GM23338 (cell line): ENCODE measurements at regions not wholly inside any gene's neighbourhood (a gene's known extent, or its start where the extent isn't known, plus 50 kb on each side); places are given as distances from the start of the nearest gene placed in this dataset.

ENCODE experiments used
- ATAC-seq: fragments of 200-7000 bp; cut with Tn5 transposase; 3 replicates; pipeline ENCODE4 v1.9.1; 2020
- DNase-seq: peaks from one replicate; pipeline ENCODE4 v3.0.0-alpha.2; 2015; ENCODE audit warnings: low spot score
- H2AFZ ChIP-seq: fragments of 200-600 bp; sonication (generic); 2 replicates; pipeline ENCODE4 v1.8.0; 2016; ENCODE audit warnings: antibody characterized with exemption, mild to moderate bottlenecking, moderate library complexity
- H3F3A ChIP-seq: fragments of 200-600 bp; sonication (generic); replicated peaks from 2 replicates; pipeline ENCODE4 v1.8.0; 2017; ENCODE audit warnings: antibody characterized with exemption, mixed run types, low read depth
- H3K27ac ChIP-seq: fragments of 200-600 bp; sonication (generic); 2 replicates; pipeline ENCODE4 v1.6.1; 2016; ENCODE audit warnings: low read depth
- H3K27me3 ChIP-seq: fragments of 200-600 bp; sonication (generic); 2 replicates; pipeline ENCODE4 v1.8.0; 2016; ENCODE audit warnings: mild to moderate bottlenecking, mixed run types, moderate library complexity; ENCODE audit not compliant: insufficient read depth
- H3K36me3 ChIP-seq: fragments of 200-600 bp; sonication (generic); 2 replicates; pipeline ENCODE4 v1.8.0; 2016; ENCODE audit warnings: mild to moderate bottlenecking; ENCODE audit not compliant: insufficient read depth
- H3K4me1 ChIP-seq: fragments of 200-600 bp; sonication (generic); 2 replicates; pipeline ENCODE4 v1.8.0; 2016; ENCODE audit warnings: mild to moderate bottlenecking, moderate library complexity; ENCODE audit not compliant: insufficient read depth
- H3K4me2 ChIP-seq: fragments of 200-600 bp; sonication (generic); 2 replicates; pipeline ENCODE4 v1.7.1; 2017; ENCODE audit warnings: mixed run types
- H3K4me3 ChIP-seq: fragments of 200-600 bp; sonication (generic); 2 replicates; pipeline ENCODE4 v1.6.1; 2016; ENCODE audit warnings: mixed run types
- H3K79me2 ChIP-seq: fragments of 200-600 bp; sonication (generic); replicated peaks from 2 replicates; pipeline ENCODE4 v1.8.0; 2017; ENCODE audit warnings: mild to moderate bottlenecking; ENCODE audit not compliant: insufficient read depth
- H3K9me2 ChIP-seq: fragments of 200-600 bp; sonication (generic); 2 replicates; pipeline ENCODE4 v1.8.0; 2017; ENCODE audit not compliant: insufficient read depth
- H4K20me1 ChIP-seq: fragments of 200-600 bp; sonication (generic); replicated peaks from 2 replicates; pipeline ENCODE4 v1.8.0; 2017; ENCODE audit warnings: mild to moderate bottlenecking; ENCODE audit not compliant: insufficient read depth
- H3K27ac Mint-ChIP-seq: 2 replicates; pipeline ENCODE4 v1.8.0; 2020; ENCODE audit warnings: inconsistent platforms, mild to moderate bottlenecking, moderate library complexity, mixed read lengths
- H3K27me3 Mint-ChIP-seq: 3 replicates; pipeline ENCODE4 v1.8.0; 2022; ENCODE audit warnings: low read depth, mild to moderate bottlenecking, moderate library complexity, mixed read lengths, inconsistent platforms; ENCODE audit not compliant: insufficient read depth, poor library complexity
- H3K36me3 Mint-ChIP-seq: 3 replicates; pipeline ENCODE4 v1.8.0; 2021; ENCODE audit warnings: low read depth, mild to moderate bottlenecking, inconsistent platforms, moderate library complexity, mixed read lengths
- H3K4me1 Mint-ChIP-seq: 3 replicates; pipeline ENCODE4 v1.8.0; 2020; ENCODE audit warnings: mild to moderate bottlenecking, inconsistent platforms, mixed read lengths
- H3K4me3 Mint-ChIP-seq: 3 replicates; pipeline ENCODE4 v1.8.0; 2021; ENCODE audit warnings: moderate library complexity, mild to moderate bottlenecking, inconsistent platforms, mixed read lengths
- H3K9me3 Mint-ChIP-seq: 3 replicates; pipeline ENCODE4 v1.8.0; 2020; ENCODE audit warnings: moderate library complexity, mild to moderate bottlenecking, inconsistent platforms, mixed read lengths
- CREB1 ChIP-seq: fragments of 250-450 bp; sonication (Bioruptor Pico); IDR thresholded peaks from 2 replicates; pipeline ENCODE4 v1.5.0; 2020; ENCODE audit warnings: low read depth, mild to moderate bottlenecking, moderate library complexity
- EZH2phosphoT487 ChIP-seq: fragments of 200-600 bp; sonication (generic); IDR thresholded peaks from one replicate; pipeline ENCODE4 v1.8.1; 2018; ENCODE audit warnings: antibody characterized with exemption; ENCODE audit not compliant: unreplicated experiment
- JUNB ChIP-seq: IDR thresholded peaks from one replicate; pipeline ENCODE4 v1.6.1; 2016; ENCODE audit warnings: antibody characterized with exemption; ENCODE audit not compliant: unreplicated experiment
- NANOG ChIP-seq: IDR thresholded peaks from 2 replicates; pipeline ENCODE4 v1.6.1; 2016; ENCODE audit warnings: antibody characterized with exemption, borderline replicate concordance
- ZNF114 ChIP-seq: fragments of 250-450 bp; sonication (Bioruptor Pico); IDR thresholded peaks from 2 replicates; pipeline ENCODE4 v1.5.0; 2020; ENCODE audit warnings: mild to moderate bottlenecking, moderate library complexity
- ZNF331 ChIP-seq: fragments of 250-450 bp; sonication (Bioruptor Pico); IDR thresholded peaks from 2 replicates; pipeline ENCODE4 v1.5.0; 2020; ENCODE audit warnings: low read depth, mild to moderate bottlenecking, moderate library complexity
- TF ChIP-seq, protein P1 (sequence below), 2 experiments: fragments of 200-600 bp in 1 of 2; sonication (generic) in 1 of 2; conservative IDR thresholded peaks; 2 replicates each; pipeline versions ENCODE4 v1.5.1 to v1.6.1; 2016 to 2017; ENCODE audit warnings: antibody characterized with exemption in 2 of 2, low read depth in 2 of 2, mild to moderate bottlenecking in 2 of 2, moderate library complexity in 1 of 2
- TF ChIP-seq, protein P2 (sequence below): IDR thresholded peaks from 2 replicates; pipeline ENCODE4 v1.6.1; 2016; ENCODE audit warnings: antibody characterized with exemption
- TF ChIP-seq, protein P3 (sequence below): IDR thresholded peaks from one replicate; pipeline ENCODE4 v1.6.1; 2018; ENCODE audit warnings: antibody characterized with exemption; ENCODE audit not compliant: unreplicated experiment
- TF ChIP-seq, protein P4 (sequence below): fragments of 250-450 bp; sonication (Bioruptor Pico); IDR thresholded peaks from 2 replicates; pipeline ENCODE4 v1.5.0; 2020; ENCODE audit warnings: mild to moderate bottlenecking, moderate library complexity

DNA sequence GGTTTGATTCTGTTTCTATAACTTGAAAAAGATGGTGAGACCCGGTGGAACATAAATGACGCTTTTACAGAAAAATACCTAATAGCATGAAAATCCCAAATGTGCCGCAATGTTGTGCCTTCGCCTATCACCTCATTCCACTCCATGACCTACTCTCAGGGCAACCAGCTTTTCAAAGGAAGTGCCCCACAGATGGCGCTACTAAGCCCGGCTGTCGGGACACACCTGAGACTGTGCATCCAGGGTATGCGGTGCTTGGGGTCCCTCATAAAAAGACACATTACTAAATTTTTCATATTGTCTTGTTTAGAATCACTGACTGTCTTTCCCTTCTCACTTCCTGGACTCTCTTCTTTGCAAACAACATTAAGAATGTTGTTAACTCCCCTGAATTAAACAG lies 145.5 kb upstream of the RPS6KA2 start:
- H2AFZ ChIP-seq, result no peak overlapping the region
- no peak for TF ChIP-seq ZNF331 (CRISPR knock-in tag)
- TF ChIP-seq, protein P1, sequence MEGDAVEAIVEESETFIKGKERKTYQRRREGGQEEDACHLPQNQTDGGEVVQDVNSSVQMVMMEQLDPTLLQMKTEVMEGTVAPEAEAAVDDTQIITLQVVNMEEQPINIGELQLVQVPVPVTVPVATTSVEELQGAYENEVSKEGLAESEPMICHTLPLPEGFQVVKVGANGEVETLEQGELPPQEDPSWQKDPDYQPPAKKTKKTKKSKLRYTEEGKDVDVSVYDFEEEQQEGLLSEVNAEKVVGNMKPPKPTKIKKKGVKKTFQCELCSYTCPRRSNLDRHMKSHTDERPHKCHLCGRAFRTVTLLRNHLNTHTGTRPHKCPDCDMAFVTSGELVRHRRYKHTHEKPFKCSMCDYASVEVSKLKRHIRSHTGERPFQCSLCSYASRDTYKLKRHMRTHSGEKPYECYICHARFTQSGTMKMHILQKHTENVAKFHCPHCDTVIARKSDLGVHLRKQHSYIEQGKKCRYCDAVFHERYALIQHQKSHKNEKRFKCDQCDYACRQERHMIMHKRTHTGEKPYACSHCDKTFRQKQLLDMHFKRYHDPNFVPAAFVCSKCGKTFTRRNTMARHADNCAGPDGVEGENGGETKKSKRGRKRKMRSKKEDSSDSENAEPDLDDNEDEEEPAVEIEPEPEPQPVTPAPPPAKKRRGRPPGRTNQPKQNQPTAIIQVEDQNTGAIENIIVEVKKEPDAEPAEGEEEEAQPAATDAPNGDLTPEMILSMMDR (conservative IDR thresholded peaks at IDR 0.05; ENCODE audit: low read depth in 2 of 2), result peak; percentile 53 to 76
- Mint-ChIP-seq H3K4me1 (peaks cover 35% of the 10 kb centered on the region), H3K27ac (no peak overlapping the region), H3K27me3 (peaks cover 11% of the 10 kb centered on the region), H3K36me3 (0 out of 3 replicates have a peak, but pooled peaks cover 3% of the 10 kb centered on the region), H3K9me3 (peaks cover 7% of the 10 kb centered on the region; the same call in 1 of the 3 replicates), H3K4me3 (no peak overlapping the region)
- H3K4me3 ChIP-seq, result no peak overlapping the region
- H3K79me2 ChIP-seq, result no peaks in the 10 kb centered on the region
- H3K27me3 ChIP-seq, result no peaks in the 10 kb centered on the region
- no peaks in the 10 kb centered on the region for H3F3A ChIP-seq
- H4K20me1 ChIP-seq, result no peaks in the 10 kb centered on the region
- peak; percentile 69 for DNase-seq
- no peaks in the 10 kb centered on the region for H3K9me2 ChIP-seq
- no peak overlapping the region for H3K27ac ChIP-seq
- ATAC-seq, result peak; percentile 62
- H3K4me2 ChIP-seq, result no peak overlapping the region
- peaks cover 27% of the 10 kb centered on the region for H3K4me1 ChIP-seq
- no peaks in the 10 kb centered on the region for H3K36me3 ChIP-seq

DNA sequence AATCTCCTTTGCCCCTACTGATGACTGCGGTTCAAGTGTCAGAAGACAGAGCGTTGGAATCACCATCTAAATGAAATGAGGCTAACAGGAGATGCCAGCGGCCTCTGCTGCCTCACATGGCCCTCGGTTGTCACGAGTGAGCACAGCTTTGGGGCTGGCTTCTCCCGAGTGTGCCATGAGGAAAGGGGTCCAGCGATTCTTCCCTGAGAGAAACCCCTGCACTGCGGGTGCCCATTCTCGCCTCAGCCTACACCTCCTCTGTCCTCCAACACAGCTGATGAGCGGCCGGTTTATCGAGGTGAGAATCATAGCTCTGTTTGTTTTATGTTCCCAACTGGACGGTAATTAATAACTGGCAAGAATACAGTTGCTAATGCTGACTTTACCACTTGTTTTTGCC lies 144.7 kb upstream of the RPS6KA2 start:
- H3K4me2 ChIP-seq, result no peak overlapping the region
- no peaks in the 10 kb centered on the region for H3K36me3 ChIP-seq
- ATAC-seq (no peak), DNase-seq (no peak)
- Mint-ChIP-seq H3K4me1 (peaks cover 42% of the 10 kb centered on the region), H3K36me3 (0 out of 3 replicates have a peak, but pooled peaks cover 3% of the 10 kb centered on the region), H3K4me3 (no peak overlapping the region), H3K27me3 (peaks cover 13% of the 10 kb centered on the region), H3K9me3 (peaks cover 7% of the 10 kb centered on the region; the same call in 1 of the 3 replicates), H3K27ac (no peak overlapping the region)
- H4K20me1 ChIP-seq, result no peaks in the 10 kb centered on the region
- H3K27me3 ChIP-seq, result no peaks in the 10 kb centered on the region
- H2AFZ ChIP-seq, result no peak overlapping the region
- no peaks in the 10 kb centered on the region for H3K9me2 ChIP-seq
- no peak overlapping the region for H3K27ac ChIP-seq
- no peaks in the 10 kb centered on the region for H3F3A ChIP-seq
- H3K79me2 ChIP-seq, result no peaks in the 10 kb centered on the region
- H3K4me1 ChIP-seq, result peaks cover 35% of the 10 kb centered on the region
- no peak overlapping the region for H3K4me3 ChIP-seq
- TF ChIP-seq NANOG (no peak), ZNF114 (CRISPR knock-in tag) (no peak), ZNF331 (CRISPR knock-in tag) (no peak), CREB1 (CRISPR knock-in tag) (no peak), JUNB (no peak), EZH2phosphoT487 (no peak)
- TF ChIP-seq, protein P2, sequence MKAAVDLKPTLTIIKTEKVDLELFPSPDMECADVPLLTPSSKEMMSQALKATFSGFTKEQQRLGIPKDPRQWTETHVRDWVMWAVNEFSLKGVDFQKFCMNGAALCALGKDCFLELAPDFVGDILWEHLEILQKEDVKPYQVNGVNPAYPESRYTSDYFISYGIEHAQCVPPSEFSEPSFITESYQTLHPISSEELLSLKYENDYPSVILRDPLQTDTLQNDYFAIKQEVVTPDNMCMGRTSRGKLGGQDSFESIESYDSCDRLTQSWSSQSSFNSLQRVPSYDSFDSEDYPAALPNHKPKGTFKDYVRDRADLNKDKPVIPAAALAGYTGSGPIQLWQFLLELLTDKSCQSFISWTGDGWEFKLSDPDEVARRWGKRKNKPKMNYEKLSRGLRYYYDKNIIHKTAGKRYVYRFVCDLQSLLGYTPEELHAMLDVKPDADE, result no peak
- TF ChIP-seq, protein P3, sequence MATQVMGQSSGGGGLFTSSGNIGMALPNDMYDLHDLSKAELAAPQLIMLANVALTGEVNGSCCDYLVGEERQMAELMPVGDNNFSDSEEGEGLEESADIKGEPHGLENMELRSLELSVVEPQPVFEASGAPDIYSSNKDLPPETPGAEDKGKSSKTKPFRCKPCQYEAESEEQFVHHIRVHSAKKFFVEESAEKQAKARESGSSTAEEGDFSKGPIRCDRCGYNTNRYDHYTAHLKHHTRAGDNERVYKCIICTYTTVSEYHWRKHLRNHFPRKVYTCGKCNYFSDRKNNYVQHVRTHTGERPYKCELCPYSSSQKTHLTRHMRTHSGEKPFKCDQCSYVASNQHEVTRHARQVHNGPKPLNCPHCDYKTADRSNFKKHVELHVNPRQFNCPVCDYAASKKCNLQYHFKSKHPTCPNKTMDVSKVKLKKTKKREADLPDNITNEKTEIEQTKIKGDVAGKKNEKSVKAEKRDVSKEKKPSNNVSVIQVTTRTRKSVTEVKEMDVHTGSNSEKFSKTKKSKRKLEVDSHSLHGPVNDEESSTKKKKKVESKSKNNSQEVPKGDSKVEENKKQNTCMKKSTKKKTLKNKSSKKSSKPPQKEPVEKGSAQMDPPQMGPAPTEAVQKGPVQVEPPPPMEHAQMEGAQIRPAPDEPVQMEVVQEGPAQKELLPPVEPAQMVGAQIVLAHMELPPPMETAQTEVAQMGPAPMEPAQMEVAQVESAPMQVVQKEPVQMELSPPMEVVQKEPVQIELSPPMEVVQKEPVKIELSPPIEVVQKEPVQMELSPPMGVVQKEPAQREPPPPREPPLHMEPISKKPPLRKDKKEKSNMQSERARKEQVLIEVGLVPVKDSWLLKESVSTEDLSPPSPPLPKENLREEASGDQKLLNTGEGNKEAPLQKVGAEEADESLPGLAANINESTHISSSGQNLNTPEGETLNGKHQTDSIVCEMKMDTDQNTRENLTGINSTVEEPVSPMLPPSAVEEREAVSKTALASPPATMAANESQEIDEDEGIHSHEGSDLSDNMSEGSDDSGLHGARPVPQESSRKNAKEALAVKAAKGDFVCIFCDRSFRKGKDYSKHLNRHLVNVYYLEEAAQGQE, result no peak
- TF ChIP-seq, protein P4, sequence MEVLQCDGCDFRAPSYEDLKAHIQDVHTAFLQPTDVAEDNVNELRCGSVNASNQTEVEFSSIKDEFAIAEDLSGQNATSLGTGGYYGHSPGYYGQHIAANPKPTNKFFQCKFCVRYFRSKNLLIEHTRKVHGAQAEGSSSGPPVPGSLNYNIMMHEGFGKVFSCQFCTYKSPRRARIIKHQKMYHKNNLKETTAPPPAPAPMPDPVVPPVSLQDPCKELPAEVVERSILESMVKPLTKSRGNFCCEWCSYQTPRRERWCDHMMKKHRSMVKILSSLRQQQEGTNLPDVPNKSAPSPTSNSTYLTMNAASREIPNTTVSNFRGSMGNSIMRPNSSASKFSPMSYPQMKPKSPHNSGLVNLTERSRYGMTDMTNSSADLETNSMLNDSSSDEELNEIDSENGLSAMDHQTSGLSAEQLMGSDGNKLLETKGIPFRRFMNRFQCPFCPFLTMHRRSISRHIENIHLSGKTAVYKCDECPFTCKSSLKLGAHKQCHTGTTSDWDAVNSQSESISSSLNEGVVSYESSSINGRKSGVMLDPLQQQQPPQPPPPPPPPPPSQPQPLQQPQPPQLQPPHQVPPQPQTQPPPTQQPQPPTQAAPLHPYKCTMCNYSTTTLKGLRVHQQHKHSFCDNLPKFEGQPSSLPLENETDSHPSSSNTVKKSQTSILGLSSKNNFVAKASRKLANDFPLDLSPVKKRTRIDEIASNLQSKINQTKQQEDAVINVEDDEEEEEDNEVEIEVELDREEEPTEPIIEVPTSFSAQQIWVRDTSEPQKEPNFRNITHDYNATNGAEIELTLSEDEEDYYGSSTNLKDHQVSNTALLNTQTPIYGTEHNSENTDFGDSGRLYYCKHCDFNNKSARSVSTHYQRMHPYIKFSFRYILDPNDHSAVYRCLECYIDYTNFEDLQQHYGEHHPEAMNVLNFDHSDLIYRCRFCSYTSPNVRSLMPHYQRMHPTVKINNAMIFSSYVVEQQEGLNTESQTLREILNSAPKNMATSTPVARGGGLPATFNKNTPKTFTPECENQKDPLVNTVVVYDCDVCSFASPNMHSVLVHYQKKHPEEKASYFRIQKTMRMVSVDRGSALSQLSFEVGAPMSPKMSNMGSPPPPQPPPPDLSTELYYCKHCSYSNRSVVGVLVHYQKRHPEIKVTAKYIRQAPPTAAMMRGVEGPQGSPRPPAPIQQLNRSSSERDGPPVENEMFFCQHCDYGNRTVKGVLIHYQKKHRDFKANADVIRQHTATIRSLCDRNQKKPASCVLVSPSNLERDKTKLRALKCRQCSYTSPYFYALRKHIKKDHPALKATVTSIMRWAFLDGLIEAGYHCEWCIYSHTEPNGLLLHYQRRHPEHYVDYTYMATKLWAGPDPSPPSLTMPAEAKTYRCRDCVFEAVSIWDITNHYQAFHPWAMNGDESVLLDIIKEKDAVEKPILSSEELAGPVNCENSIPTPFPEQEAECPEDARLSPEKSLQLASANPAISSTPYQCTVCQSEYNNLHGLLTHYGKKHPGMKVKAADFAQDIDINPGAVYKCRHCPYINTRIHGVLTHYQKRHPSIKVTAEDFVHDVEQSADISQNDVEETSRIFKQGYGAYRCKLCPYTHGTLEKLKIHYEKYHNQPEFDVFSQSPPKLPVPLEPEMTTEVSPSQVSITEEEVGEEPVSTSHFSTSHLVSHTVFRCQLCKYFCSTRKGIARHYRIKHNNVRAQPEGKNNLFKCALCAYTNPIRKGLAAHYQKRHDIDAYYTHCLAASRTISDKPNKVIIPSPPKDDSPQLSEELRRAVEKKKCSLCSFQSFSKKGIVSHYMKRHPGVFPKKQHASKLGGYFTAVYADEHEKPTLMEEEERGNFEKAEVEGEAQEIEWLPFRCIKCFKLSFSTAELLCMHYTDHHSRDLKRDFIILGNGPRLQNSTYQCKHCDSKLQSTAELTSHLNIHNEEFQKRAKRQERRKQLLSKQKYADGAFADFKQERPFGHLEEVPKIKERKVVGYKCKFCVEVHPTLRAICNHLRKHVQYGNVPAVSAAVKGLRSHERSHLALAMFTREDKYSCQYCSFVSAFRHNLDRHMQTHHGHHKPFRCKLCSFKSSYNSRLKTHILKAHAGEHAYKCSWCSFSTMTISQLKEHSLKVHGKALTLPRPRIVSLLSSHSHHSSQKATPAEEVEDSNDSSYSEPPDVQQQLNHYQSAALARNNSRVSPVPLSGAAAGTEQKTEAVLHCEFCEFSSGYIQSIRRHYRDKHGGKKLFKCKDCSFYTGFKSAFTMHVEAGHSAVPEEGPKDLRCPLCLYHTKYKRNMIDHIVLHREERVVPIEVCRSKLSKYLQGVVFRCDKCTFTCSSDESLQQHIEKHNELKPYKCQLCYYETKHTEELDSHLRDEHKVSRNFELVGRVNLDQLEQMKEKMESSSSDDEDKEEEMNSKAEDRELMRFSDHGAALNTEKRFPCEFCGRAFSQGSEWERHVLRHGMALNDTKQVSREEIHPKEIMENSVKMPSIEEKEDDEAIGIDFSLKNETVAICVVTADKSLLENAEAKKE (CRISPR knock-in tag), result no peak
